Testis (tissue), 2 donors: ENCODE measurements at regions not wholly inside any gene's neighbourhood (a gene's known extent, or its start where the extent isn't known, plus 50 kb on each side); places are given as distances from the start of the nearest gene placed in this dataset.

Source experiments
- DNase-seq: peaks from one replicate; pipeline ENCODE4 v3.0.0-alpha.2; 2019
- H3K27ac ChIP-seq, 2 donors: fragments of 200-600 bp; sonication (generic); one replicate each; pipeline ENCODE4 v1.5.1; 2019
- H3K27me3 ChIP-seq: fragments of 200-600 bp; sonication (generic); one replicate; pipeline ENCODE4 v1.5.1; 2019
- H3K36me3 ChIP-seq: fragments of 200-600 bp; sonication (generic); one replicate; pipeline ENCODE4 v1.5.1; 2017; ENCODE audit warnings: low read depth; ENCODE audit errors: missing control alignments
- H3K4me1 ChIP-seq: fragments of 200-600 bp; sonication (generic); one replicate; pipeline ENCODE4 v1.5.1; 2019
- H3K4me3 ChIP-seq, 2 donors: fragments of 200-600 bp; sonication (generic); one replicate each; pipeline ENCODE4 v1.5.1; 2017 to 2019
- H3K9me3 ChIP-seq: fragments of 200-600 bp; sonication (generic); one replicate; pipeline ENCODE4 v1.5.1; 2017
- CTCF ChIP-seq, 3 experiments: fragments of 450-650 bp in 2 of 3; fragments of 200-600 bp in 1 of 3; sonication (generic) in 1 of 3; IDR thresholded peaks; one replicate each; pipeline ENCODE4 v1.5.1; 2016 to 2019; ENCODE audit warnings: antibody characterized with exemption in 3 of 3, mild to moderate bottlenecking in 2 of 3, moderate library complexity in 1 of 3
- POLR2A ChIP-seq: fragments of 450-650 bp; IDR thresholded peaks from one replicate; pipeline ENCODE4 v1.6.1; 2017; ENCODE audit warnings: antibody characterized with exemption, mild to moderate bottlenecking, moderate library complexity
- WGBS, 2 donors: methylation state at CpG; one replicate each; pipeline ENCODE4 v1.1.5; 2018; 5-methylcytosine and 5-hydroxymethylcytosine counted together
- intact Hi-C: fragments of 100-400 bp; cut with DNase I; formaldehyde crosslinking; loops from one replicate; pipeline ENCODE4 v1.15.1; 2023; ENCODE audit warnings: low total_unique reads

GRCh38 chr1:193754151-193754550, 567.7 kb upstream of the B3GALT2 start:
- Histone ChIP-seq H3K27me3 (no peaks in the 10 kb centered on the region), H3K4me1 (no peaks in the 10 kb centered on the region), H3K9me3 (no peaks in the 10 kb centered on the region), H3K36me3 (no peaks in the 10 kb centered on the region), H3K27ac (no peak overlapping the region), H3K4me3 (no peak overlapping the region)
- DNase-seq: no peak
- TF ChIP-seq POLR2A (no peak), CTCF (IDR thresholded peaks at IDR 0.05) (no peak)
- WGBS, 2 donors: 84 to 95% methylated on average over 2 of the region's 2 CpGs
- intact Hi-C loops: no loop called here

- Histone ChIP-seq H3K4me3 (no peak overlapping the region), H3K4me1 (no peaks in the 10 kb centered on the region), H3K27me3 (no peaks in the 10 kb centered on the region), H3K36me3 (no peaks in the 10 kb centered on the region), H3K27ac (no peak overlapping the region), H3K9me3 (no peaks in the 10 kb centered on the region)
- no peak for DNase-seq
- intact Hi-C loops: no loop called here
- TF ChIP-seq CTCF (IDR thresholded peaks at IDR 0.05) (no peak), POLR2A (no peak)
- WGBS, 2 donors: 59 to 63% methylated on average over 5 of the region's 5 CpGs
Observed at GRCh38 chr1:193753038-193753756, 566.8 kb upstream of the B3GALT2 start.

- H3K27me3 ChIP-seq: no peaks in the 10 kb centered on the region
- no peak for DNase-seq
- H3K4me3 ChIP-seq: no peak overlapping the region
- H3K27ac ChIP-seq: no peak overlapping the region
- intact Hi-C loops: no loop called here
- 94 to 98% methylated on average over 2 of the region's 2 CpGs for WGBS, 2 donors
- no peaks in the 10 kb centered on the region for H3K36me3 ChIP-seq
- H3K4me1 ChIP-seq: no peaks in the 10 kb centered on the region
- no peaks in the 10 kb centered on the region for H3K9me3 ChIP-seq
- TF ChIP-seq CTCF (IDR thresholded peaks at IDR 0.05): no peak
- no peak for TF ChIP-seq POLR2A
Observed at GRCh38 chr1:193749868-193750267, 563.5 kb upstream of the B3GALT2 start.

GRCh38 chr1:193747579-193747978, 561.2 kb upstream of the B3GALT2 start:
- WGBS, 2 donors: 97 to 100% methylated on average over 1 of the region's 1 CpG
- Histone ChIP-seq H3K27ac (no peak overlapping the region), H3K36me3 (no peaks in the 10 kb centered on the region), H3K4me3 (no peak overlapping the region), H3K9me3 (no peaks in the 10 kb centered on the region), H3K27me3 (no peaks in the 10 kb centered on the region), H3K4me1 (no peaks in the 10 kb centered on the region)
- TF ChIP-seq CTCF (IDR thresholded peaks at IDR 0.05): no peak
- no peak for DNase-seq
- intact Hi-C loops: no loop called here

- no peaks in the 10 kb centered on the region for H3K4me1 ChIP-seq
Observed at GRCh38 chr1:193741228-193741627, 554.8 kb upstream of the B3GALT2 start.

More at GRCh38 chr1:193741228-193741627, 554.8 kb upstream of the B3GALT2 start:
- 69 to 84% methylated on average over 2 of the region's 2 CpGs for whole genome bisulfite sequencing, 2 donors
- DNase-seq: no peak
- Histone ChIP-seq H3K27ac (no peak overlapping the region), H3K27me3 (no peaks in the 10 kb centered on the region), H3K36me3 (no peaks in the 10 kb centered on the region), H3K4me3 (no peak overlapping the region), H3K9me3 (no peaks in the 10 kb centered on the region)
- TF ChIP-seq POLR2A (no peak), CTCF (IDR thresholded peaks at IDR 0.05) (no peak)
- intact Hi-C loops: no loop called here
